ENCODE measurements at regions not wholly inside any gene's neighbourhood (a gene's known extent, or its start where the extent isn't known, plus 50 kb on each side); places are given as distances from the start of the nearest gene placed in this dataset.

GRCh38 chr7:46969303-46970130 lies 612.4 kb downstream of the TNS3 start:
- no peaks in the 10 kb centered on the region for H3K4me1 ChIP-seq
- H3K27me3 ChIP-seq = no peaks in the 10 kb centered on the region
- H3K27ac ChIP-seq = no peak overlapping the region
- in situ Hi-C loops (cut with MboI; ENCODE audit: low sequenced_read_pairs in 4 of 4) (no loop called here), intact Hi-C loops (cut with DNase I; ENCODE audit: low total_unique reads) (no loop called here)
- H3K4me3 ChIP-seq = no peak overlapping the region
- TF ChIP-seq CTCF (IDR thresholded peaks at IDR 0.05 in 4 of 5, conservative IDR thresholded peaks at IDR 0.05 in 1 of 5) (no peak), POLR2A (IDR thresholded peaks at IDR 0.05) (no peak)
- no peaks in the 10 kb centered on the region for H3K36me3 ChIP-seq
- peaks cover 0 to 2% (median 0%) of the 10 kb centered on the region in 3 donors for H3K9me3 ChIP-seq
- ATAC-seq (no peak), DNase-seq (no peak)

GRCh38 chr7:46968003-46968402 lies 613.9 kb downstream of the TNS3 start:
- no peak for TF ChIP-seq POLR2A (IDR thresholded peaks at IDR 0.05)
- no peak for TF ChIP-seq CTCF (IDR thresholded peaks at IDR 0.05 in 4 of 5, conservative IDR thresholded peaks at IDR 0.05 in 1 of 5)
- peaks cover 3 to 13% (median 5%) of the 10 kb centered on the region in 3 donors for H3K9me3 ChIP-seq

GRCh38 chr7:46963719-46964118 lies 618.2 kb downstream of the TNS3 start:
- Histone ChIP-seq H3K27ac (no peak overlapping the region), H3K4me1 (no peaks in the 10 kb centered on the region), H3K4me3 (no peak overlapping the region), H3K27me3 (no peaks in the 10 kb centered on the region), H3K9me3 (peaks cover 3 to 13% (median 5%) of the 10 kb centered on the region in 3 donors), H3K36me3 (no peaks in the 10 kb centered on the region)
- DNase-seq = no peak
- no peak for ATAC-seq
- no peak for TF ChIP-seq POLR2A (IDR thresholded peaks at IDR 0.05)
- TF ChIP-seq CTCF (IDR thresholded peaks at IDR 0.05 in 4 of 5, conservative IDR thresholded peaks at IDR 0.05 in 1 of 5) = no peak
- in situ Hi-C loops (cut with MboI; ENCODE audit: low sequenced_read_pairs in 4 of 4) = no loop called here
- intact Hi-C loops (cut with DNase I; ENCODE audit: low total_unique reads) = no loop called here

More at GRCh38 chr7:46968003-46968402, 613.9 kb downstream of the TNS3 start:
- in situ Hi-C loops (cut with MboI; ENCODE audit: low sequenced_read_pairs in 4 of 4) = no loop called here
- no peaks in the 10 kb centered on the region for H3K36me3 ChIP-seq
- intact Hi-C loops (cut with DNase I; ENCODE audit: low total_unique reads) = no loop called here
- no peaks in the 10 kb centered on the region for H3K4me1 ChIP-seq
- ATAC-seq = no peak
- H3K27me3 ChIP-seq = no peaks in the 10 kb centered on the region
- no peak for DNase-seq
- no peak overlapping the region for H3K27ac ChIP-seq
- no peak overlapping the region for H3K4me3 ChIP-seq

- Histone ChIP-seq H3K27ac (no peak overlapping the region), H3K4me1 (no peaks in the 10 kb centered on the region), H3K4me3 (no peak overlapping the region), H3K9me3 (peaks cover 3 to 13% (median 5%) of the 10 kb centered on the region in 3 donors), H3K36me3 (no peaks in the 10 kb centered on the region), H3K27me3 (no peaks in the 10 kb centered on the region)
- DNase-seq (no peak), ATAC-seq (no peak)
- in situ Hi-C loops (cut with MboI; ENCODE audit: low sequenced_read_pairs in 4 of 4) (no loop called here), intact Hi-C loops (cut with DNase I; ENCODE audit: low total_unique reads) (no loop called here)
- TF ChIP-seq POLR2A (IDR thresholded peaks at IDR 0.05) (no peak), CTCF (IDR thresholded peaks at IDR 0.05 in 4 of 5, conservative IDR thresholded peaks at IDR 0.05 in 1 of 5) (no peak)
Measured at GRCh38 chr7:46960970-46961369, 620.9 kb downstream of the TNS3 start.
